GM19372 (cell line): ENCODE measurements at regions not wholly inside any gene's neighbourhood (a gene's known extent, or its start where the extent isn't known, plus 50 kb on each side); places are given as distances from the start of the nearest gene placed in this dataset.
"Not testable (repeated sequence)": the region's sequence is repeated elsewhere in the genome, so short reads cannot be mapped to it uniquely, and the experiment has no call there.

Experiments
- ATAC-seq: cut with Tn5 transposase; IDR thresholded peaks from one replicate; pipeline ENCODE4 v1.9.1; 2021; ENCODE audit warnings: mild to moderate bottlenecking, low read depth, moderate library complexity; ENCODE audit not compliant: unreplicated experiment

GRCh38 chr3:13197795-13198194 lies 124.6 kb upstream of the IQSEC1 start:
- ATAC-seq = no peak

- ATAC-seq = no peak
Observed at GRCh38 chr3:13197281-13197680, 124.1 kb upstream of the IQSEC1 start.

GRCh38 chr3:13195374-13195773 lies 122.1 kb upstream of the IQSEC1 start:
- no peak for ATAC-seq

GRCh38 chr3:13194285-13195209 lies 121.3 kb upstream of the IQSEC1 start:
- no peak for ATAC-seq

- ATAC-seq = no peak
Observed at GRCh38 chr3:13193320-13194284, 120.4 kb upstream of the IQSEC1 start.

GRCh38 chr3:13192471-13193213 lies 119.4 kb upstream of the IQSEC1 start:
- no peak for ATAC-seq

- no peak for ATAC-seq
Observed at GRCh38 chr3:13191016-13191415, 117.8 kb upstream of the IQSEC1 start.

- no peak for ATAC-seq
Observed at GRCh38 chr3:13190378-13190765, 117.1 kb upstream of the IQSEC1 start.

- ATAC-seq = no peak
Observed at GRCh38 chr3:13189639-13190377, 116.6 kb upstream of the IQSEC1 start.

- ATAC-seq = no peak
Observed at GRCh38 chr3:13188975-13189374, 115.7 kb upstream of the IQSEC1 start.

- ATAC-seq = no peak
Observed at GRCh38 chr3:13188181-13188779, 115.1 kb upstream of the IQSEC1 start.

GRCh38 chr3:13187593-13187992 lies 114.4 kb upstream of the IQSEC1 start:
- no peak for ATAC-seq

- no peak for ATAC-seq
Observed at GRCh38 chr3:13186435-13186815, 113.2 kb upstream of the IQSEC1 start.

GRCh38 chr3:13185737-13186434 lies 112.7 kb upstream of the IQSEC1 start:
- no peak for ATAC-seq

GRCh38 chr3:13179582-13180210 lies 106.5 kb upstream of the IQSEC1 start:
- ATAC-seq = not testable (repeated sequence)

- ATAC-seq = no peak
Observed at GRCh38 chr3:13179181-13179580, 106.0 kb upstream of the IQSEC1 start.

- ATAC-seq = no peak
Observed at GRCh38 chr3:13178107-13178506, 104.9 kb upstream of the IQSEC1 start.

GRCh38 chr3:13177641-13178040 lies 104.4 kb upstream of the IQSEC1 start:
- ATAC-seq = no peak
